H9 (cell line): ENCODE measurements at regions not wholly inside any gene's neighbourhood (a gene's known extent, or its start where the extent isn't known, plus 50 kb on each side); places are given as distances from the start of the nearest gene placed in this dataset.

Source experiments
- DNase-seq: peaks from one replicate; pipeline ENCODE4 v3.0.0-alpha.2; 2017
- H2AFZ ChIP-seq: one replicate; pipeline ENCODE4 v1.6.1; 2013; ENCODE audit warnings: mild to moderate bottlenecking, low read length, control low read depth, moderate library complexity
- H2AK5ac ChIP-seq: 2 replicates; pipeline ENCODE4 v1.6.1; 2013; ENCODE audit warnings: low read length, control low read depth, mixed read lengths; ENCODE audit not compliant: insufficient read length
- H2BK120ac ChIP-seq: one replicate; pipeline ENCODE4 v1.6.1; 2013; ENCODE audit warnings: low read depth, mild to moderate bottlenecking, low read length, control low read depth, inconsistent platforms; ENCODE audit not compliant: poor library complexity, severe bottlenecking
- H2BK12ac ChIP-seq: 2 replicates; pipeline ENCODE4 v1.6.1; 2013; ENCODE audit warnings: low read length, control low read depth, mixed read lengths, low read depth; ENCODE audit not compliant: insufficient read length
- H2BK15ac ChIP-seq: 2 replicates; pipeline ENCODE4 v1.6.1; 2013; ENCODE audit warnings: low read depth, low read length, control low read depth
- H2BK20ac ChIP-seq: one replicate; pipeline ENCODE4 v1.6.1; 2013; ENCODE audit warnings: low read depth, mild to moderate bottlenecking, low read length, control low read depth, inconsistent platforms; ENCODE audit not compliant: poor library complexity, severe bottlenecking
- H2BK5ac ChIP-seq: 2 replicates; pipeline ENCODE4 v1.6.1; 2013; ENCODE audit warnings: low read length, control low read depth, mixed read lengths; ENCODE audit not compliant: insufficient read length
- H3K14ac ChIP-seq: 2 replicates; pipeline ENCODE4 v1.6.1; 2013; ENCODE audit warnings: low read length, control low read depth; ENCODE audit not compliant: insufficient read depth
- H3K18ac ChIP-seq: 2 replicates; pipeline ENCODE4 v1.6.1; 2013; ENCODE audit warnings: low read depth, mild to moderate bottlenecking, mixed read lengths, low read length, control low read depth; ENCODE audit not compliant: insufficient read length
- H3K23ac ChIP-seq: 2 replicates; pipeline ENCODE4 v1.6.1; 2013; ENCODE audit warnings: low read length, control low read depth, mixed read lengths, low read depth; ENCODE audit not compliant: insufficient read length
- H3K23me2 ChIP-seq: 2 replicates; pipeline ENCODE4 v1.6.1; 2013; ENCODE audit warnings: low read depth, mild to moderate bottlenecking, mixed read lengths, low read length, control low read depth; ENCODE audit not compliant: insufficient read length, poor library complexity, severe bottlenecking
- H3K27ac ChIP-seq: 2 replicates; pipeline ENCODE4 v1.5.1; 2013; ENCODE audit warnings: low read length, control low read depth, mixed read lengths, low read depth; ENCODE audit not compliant: insufficient read length
- H3K27me3 ChIP-seq: 2 replicates; pipeline ENCODE4 v1.6.1; 2013; ENCODE audit warnings: low read length, control low read depth, inconsistent platforms; ENCODE audit not compliant: insufficient read depth
- H3K4ac ChIP-seq: 2 replicates; pipeline ENCODE4 v1.6.1; 2013; ENCODE audit warnings: low read depth, mild to moderate bottlenecking, control low read depth, inconsistent platforms, low read length, moderate library complexity
- H3K4me1 ChIP-seq: 2 replicates; pipeline ENCODE4 v1.6.1; 2013; ENCODE audit warnings: low read length, control low read depth, inconsistent platforms; ENCODE audit not compliant: insufficient read depth
- H3K4me2 ChIP-seq: 2 replicates; pipeline ENCODE4 v1.6.1; 2013; ENCODE audit warnings: low read length, control low read depth, mixed read lengths; ENCODE audit not compliant: insufficient read length, insufficient read depth
- H3K56ac ChIP-seq: 2 replicates; pipeline ENCODE4 v1.6.1; 2013; ENCODE audit warnings: low read depth, mild to moderate bottlenecking, mixed read lengths, low read length, control low read depth; ENCODE audit not compliant: insufficient read length
- H3K79me1 ChIP-seq: 2 replicates; pipeline ENCODE4 v1.6.1; 2013; ENCODE audit warnings: low read depth, mild to moderate bottlenecking, moderate library complexity, low read length, control low read depth, inconsistent platforms; ENCODE audit not compliant: insufficient read depth, poor library complexity, severe bottlenecking
- H3K79me2 ChIP-seq: 2 replicates; pipeline ENCODE4 v1.6.1; 2013; ENCODE audit warnings: low read length, control low read depth, inconsistent platforms; ENCODE audit not compliant: insufficient read depth
- H3K9ac ChIP-seq: 2 replicates; pipeline ENCODE4 v1.6.1; 2013; ENCODE audit warnings: low read length, control low read depth, mixed read lengths; ENCODE audit not compliant: insufficient read length; ENCODE audit errors: extremely low read depth
- H3K9me3 ChIP-seq: one replicate; pipeline ENCODE4 v1.6.1; 2013; ENCODE audit warnings: low read depth, low read length, inconsistent platforms; ENCODE audit not compliant: control insufficient read depth
- H3T11ph ChIP-seq: one replicate; pipeline ENCODE4 v1.6.1; 2013; ENCODE audit warnings: mild to moderate bottlenecking, low read length, control low read depth, inconsistent platforms
- H4K20me1 ChIP-seq: one replicate; pipeline ENCODE4 v1.6.1; 2013; ENCODE audit not compliant: control insufficient read depth, insufficient read length, insufficient read depth
- H4K5ac ChIP-seq: 2 replicates; pipeline ENCODE4 v1.6.1; 2013; ENCODE audit warnings: low read depth, mild to moderate bottlenecking, mixed read lengths, low read length, control low read depth; ENCODE audit not compliant: insufficient read length
- H4K8ac ChIP-seq: replicated peaks from 2 replicates; pipeline ENCODE4 v1.6.1; 2013; ENCODE audit warnings: low read length, control low read depth, mixed read lengths, low read depth; ENCODE audit not compliant: insufficient read length
- H4K91ac ChIP-seq: 2 replicates; pipeline ENCODE4 v1.6.1; 2013; ENCODE audit warnings: low read depth, mild to moderate bottlenecking, moderate library complexity, mixed read lengths, low read length, control low read depth; ENCODE audit not compliant: insufficient read length
- H3K27ac Mint-ChIP-seq, 3 experiments: 2 replicates in 2 of 3; 3 replicates in 1 of 3; pipeline ENCODE4 v1.8.0; 2020 to 2021; ENCODE audit warnings: mixed read lengths in 3 of 3, mild to moderate bottlenecking in 1 of 3, moderate library complexity in 1 of 3
- H3K27me3 Mint-ChIP-seq: 2 replicates; pipeline ENCODE4 v1.8.0; 2021; ENCODE audit warnings: low read depth, mild to moderate bottlenecking, moderate library complexity, mixed read lengths
- H3K36me3 Mint-ChIP-seq, 3 experiments: 2 replicates in 2 of 3; 3 replicates in 1 of 3; pipeline ENCODE4 v1.8.0; 2020 to 2021; ENCODE audit warnings: low read depth in 3 of 3, mixed read lengths in 3 of 3; ENCODE audit not compliant: insufficient read depth in 1 of 3
- H3K4me1 Mint-ChIP-seq, 2 experiments: 2 replicates each; pipeline ENCODE4 v1.8.0; 2020; ENCODE audit warnings: mixed read lengths in 2 of 2
- H3K4me3 Mint-ChIP-seq, 2 experiments: 2 replicates in 1 of 2; 3 replicates in 1 of 2; pipeline ENCODE4 v1.8.0; 2020 to 2021; ENCODE audit warnings: mild to moderate bottlenecking in 2 of 2, mixed read lengths in 2 of 2, moderate library complexity in 1 of 2
- H3K9me3 Mint-ChIP-seq, 2 experiments: 2 replicates in 1 of 2; 3 replicates in 1 of 2; pipeline ENCODE4 v1.8.0; 2020; ENCODE audit warnings: mild to moderate bottlenecking in 2 of 2, mixed read lengths in 2 of 2, moderate library complexity in 1 of 2
- WGBS: extraction: QIAGEN DNeasy Blood & Tissue Kit; methylation state at CpG from one replicate; pipeline ENCODE4 v1.1.7; 2013; ENCODE audit warnings: missing lambda C conversion rate, low lambda C conversion rate, mixed read lengths; ENCODE audit not compliant: insufficient read length; ENCODE audit errors: extremely low coverage; 5-methylcytosine and 5-hydroxymethylcytosine counted together
- TF ChIP-seq, protein P1 (sequence below): fragments of 200-600 bp; sonication (generic); conservative IDR thresholded peaks from 3 replicates; pipeline ENCODE4 v1.8.0; 2021; ENCODE audit warnings: antibody characterized with exemption, mild to moderate bottlenecking

DNA sequence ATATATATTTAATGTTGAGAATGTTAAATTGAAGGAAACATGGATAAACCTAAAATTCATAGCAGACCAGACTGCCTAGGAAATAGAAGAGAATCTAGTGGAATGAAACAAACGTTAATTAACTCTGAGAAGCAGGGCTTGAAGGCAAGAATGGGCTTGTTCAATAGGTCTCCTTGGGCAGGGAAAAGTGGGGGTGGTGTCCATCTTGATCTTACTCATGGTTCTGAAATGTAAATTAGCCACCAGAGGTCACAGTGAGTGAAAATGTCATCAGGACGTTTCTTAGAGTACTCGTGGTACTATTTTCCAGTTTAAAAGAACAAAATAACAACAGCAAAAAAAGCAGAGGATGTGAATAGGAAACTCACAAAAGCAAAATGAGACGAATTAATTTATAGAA, 66.8 kb upstream of the BTBD3 start:
- Histone ChIP-seq H2BK12ac (no peak overlapping the region), H3T11ph (no peak overlapping the region), H3K27ac (no peak overlapping the region), H3K56ac (no peak overlapping the region), H3K79me2 (no peaks in the 10 kb centered on the region), H4K8ac (no peak overlapping the region), H4K5ac (no peak overlapping the region), H2AFZ (no peak overlapping the region), H3K4me1 (no peaks in the 10 kb centered on the region), H3K4ac (no peak overlapping the region), H3K9ac (no peak overlapping the region), H3K79me1 (no peaks in the 10 kb centered on the region), H2AK5ac (no peak overlapping the region), H2BK20ac (no peak overlapping the region), H3K23ac (no peak overlapping the region), H3K4me2 (no peak overlapping the region), H4K20me1 (no peaks in the 10 kb centered on the region), H3K27me3 (no peaks in the 10 kb centered on the region), H4K91ac (no peak overlapping the region), H3K9me3 (no peaks in the 10 kb centered on the region), H2BK120ac (no peak overlapping the region), H2BK5ac (no peak overlapping the region), H3K23me2 (no peaks in the 10 kb centered on the region), H3K14ac (no peak overlapping the region), H2BK15ac (no peak overlapping the region), H3K18ac (no peak overlapping the region)
- Mint-ChIP-seq H3K27me3 (no peaks in the 10 kb centered on the region), H3K4me1 (peaks cover 23 to 25% of the 10 kb centered on the region in 2 experiments), H3K27ac (no peak overlapping the region), H3K36me3 (no peaks in the 10 kb centered on the region; a peak in 1 of 7 replicates), H3K9me3 (no peaks in the 10 kb centered on the region; a peak in 1 of 5 replicates), H3K4me3 (no peak overlapping the region)
- TF ChIP-seq, protein P1, sequence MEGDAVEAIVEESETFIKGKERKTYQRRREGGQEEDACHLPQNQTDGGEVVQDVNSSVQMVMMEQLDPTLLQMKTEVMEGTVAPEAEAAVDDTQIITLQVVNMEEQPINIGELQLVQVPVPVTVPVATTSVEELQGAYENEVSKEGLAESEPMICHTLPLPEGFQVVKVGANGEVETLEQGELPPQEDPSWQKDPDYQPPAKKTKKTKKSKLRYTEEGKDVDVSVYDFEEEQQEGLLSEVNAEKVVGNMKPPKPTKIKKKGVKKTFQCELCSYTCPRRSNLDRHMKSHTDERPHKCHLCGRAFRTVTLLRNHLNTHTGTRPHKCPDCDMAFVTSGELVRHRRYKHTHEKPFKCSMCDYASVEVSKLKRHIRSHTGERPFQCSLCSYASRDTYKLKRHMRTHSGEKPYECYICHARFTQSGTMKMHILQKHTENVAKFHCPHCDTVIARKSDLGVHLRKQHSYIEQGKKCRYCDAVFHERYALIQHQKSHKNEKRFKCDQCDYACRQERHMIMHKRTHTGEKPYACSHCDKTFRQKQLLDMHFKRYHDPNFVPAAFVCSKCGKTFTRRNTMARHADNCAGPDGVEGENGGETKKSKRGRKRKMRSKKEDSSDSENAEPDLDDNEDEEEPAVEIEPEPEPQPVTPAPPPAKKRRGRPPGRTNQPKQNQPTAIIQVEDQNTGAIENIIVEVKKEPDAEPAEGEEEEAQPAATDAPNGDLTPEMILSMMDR, result no peak
- DNase-seq, result no peak
- WGBS, result no CpG with 5 or more reads among the region's 4 CpGs
